ENCODE measurements at regions not wholly inside any gene's neighbourhood (a gene's known extent, or its start where the extent isn't known, plus 50 kb on each side); places are given as distances from the start of the nearest gene placed in this dataset.

- H3K27ac ChIP-seq (ENCODE audit: low read depth, low read length): no peak overlapping the region
- no peaks in the 10 kb centered on the region for H3K4me1 ChIP-seq (ENCODE audit: control insufficient read depth, insufficient read depth, low read length)
- no peak overlapping the region for H3K4me3 ChIP-seq (ENCODE audit: low read depth, low read length)
- H3K27me3 ChIP-seq (ENCODE audit: control insufficient read depth, insufficient read depth, low read length): no peaks in the 10 kb centered on the region
- H3K36me3 ChIP-seq (ENCODE audit: control insufficient read depth, insufficient read depth, low read length): no peaks in the 10 kb centered on the region
- 0 out of 2 replicates have a peak, but pooled peaks cover 5% of the 10 kb centered on the region for H3K9me3 ChIP-seq (ENCODE audit: control insufficient read depth, insufficient read depth, low read length)
- no peak overlapping the region for H3K9ac ChIP-seq (ENCODE audit: low read depth, low read length)
Observed at GRCh38 chr22:44371741-44372525, 59.2 kb upstream of the SHISAL1 start.

GRCh38 chr22:44369916-44370801, 57.4 kb upstream of the SHISAL1 start:
- H3K27ac ChIP-seq (ENCODE audit: low read depth, low read length): no peak overlapping the region
- H3K9ac ChIP-seq (ENCODE audit: low read depth, low read length): no peak overlapping the region

GRCh38 chr22:44369293-44369661, 56.5 kb upstream of the SHISAL1 start:
- H3K9me3 ChIP-seq (ENCODE audit: control insufficient read depth, insufficient read depth, low read length): no peaks in the 10 kb centered on the region
- H3K36me3 ChIP-seq (ENCODE audit: control insufficient read depth, insufficient read depth, low read length): no peaks in the 10 kb centered on the region
- H3K4me3 ChIP-seq (ENCODE audit: low read depth, low read length): no peak overlapping the region
- H3K9ac ChIP-seq (ENCODE audit: low read depth, low read length): no peak overlapping the region
- no peak overlapping the region for H3K27ac ChIP-seq (ENCODE audit: low read depth, low read length)
- no peaks in the 10 kb centered on the region for H3K27me3 ChIP-seq (ENCODE audit: control insufficient read depth, insufficient read depth, low read length)
- no peaks in the 10 kb centered on the region for H3K4me1 ChIP-seq (ENCODE audit: control insufficient read depth, insufficient read depth, low read length)

More at GRCh38 chr22:44369916-44370801, 57.4 kb upstream of the SHISAL1 start:
- no peaks in the 10 kb centered on the region for H3K4me1 ChIP-seq (ENCODE audit: control insufficient read depth, insufficient read depth, low read length)
- H3K9me3 ChIP-seq (ENCODE audit: control insufficient read depth, insufficient read depth, low read length): 0 out of 2 replicates have a peak, but pooled peaks cover 5% of the 10 kb centered on the region
- H3K27me3 ChIP-seq (ENCODE audit: control insufficient read depth, insufficient read depth, low read length): no peaks in the 10 kb centered on the region
- no peak overlapping the region for H3K4me3 ChIP-seq (ENCODE audit: low read depth, low read length)
- H3K36me3 ChIP-seq (ENCODE audit: control insufficient read depth, insufficient read depth, low read length): no peaks in the 10 kb centered on the region

- Histone ChIP-seq H3K4me1 (ENCODE audit: control insufficient read depth, insufficient read depth, low read length) (no peaks in the 10 kb centered on the region), H3K36me3 (ENCODE audit: control insufficient read depth, insufficient read depth, low read length) (no peaks in the 10 kb centered on the region), H3K27ac (ENCODE audit: low read depth, low read length) (no peak overlapping the region), H3K4me3 (ENCODE audit: low read depth, low read length) (no peak overlapping the region), H3K9me3 (ENCODE audit: control insufficient read depth, insufficient read depth, low read length) (no peaks in the 10 kb centered on the region), H3K27me3 (ENCODE audit: control insufficient read depth, insufficient read depth, low read length) (no peaks in the 10 kb centered on the region), H3K9ac (ENCODE audit: low read depth, low read length) (no peak overlapping the region)
Observed at GRCh38 chr22:44368611-44369292, 56.0 kb upstream of the SHISAL1 start.

- H3K27ac ChIP-seq (ENCODE audit: low read depth, low read length): no peak overlapping the region
- H3K36me3 ChIP-seq (ENCODE audit: control insufficient read depth, insufficient read depth, low read length): no peaks in the 10 kb centered on the region
- no peaks in the 10 kb centered on the region for H3K27me3 ChIP-seq (ENCODE audit: control insufficient read depth, insufficient read depth, low read length)
- no peak overlapping the region for H3K9ac ChIP-seq (ENCODE audit: low read depth, low read length)
- no peak overlapping the region for H3K4me3 ChIP-seq (ENCODE audit: low read depth, low read length)
- H3K9me3 ChIP-seq (ENCODE audit: control insufficient read depth, insufficient read depth, low read length): no peaks in the 10 kb centered on the region
- no peaks in the 10 kb centered on the region for H3K4me1 ChIP-seq (ENCODE audit: control insufficient read depth, insufficient read depth, low read length)
Observed at GRCh38 chr22:44366372-44367300, 53.9 kb upstream of the SHISAL1 start.

- Histone ChIP-seq H3K36me3 (ENCODE audit: control insufficient read depth, insufficient read depth, low read length) (no peaks in the 10 kb centered on the region), H3K9ac (ENCODE audit: low read depth, low read length) (no peak overlapping the region), H3K4me3 (ENCODE audit: low read depth, low read length) (no peak overlapping the region), H3K27ac (ENCODE audit: low read depth, low read length) (no peak overlapping the region), H3K4me1 (ENCODE audit: control insufficient read depth, insufficient read depth, low read length) (no peaks in the 10 kb centered on the region), H3K9me3 (ENCODE audit: control insufficient read depth, insufficient read depth, low read length) (no peaks in the 10 kb centered on the region), H3K27me3 (ENCODE audit: control insufficient read depth, insufficient read depth, low read length) (no peaks in the 10 kb centered on the region)
Observed at GRCh38 chr22:44365832-44366231, 53.1 kb upstream of the SHISAL1 start.

- Histone ChIP-seq H3K9me3 (ENCODE audit: control insufficient read depth, insufficient read depth, low read length) (no peaks in the 10 kb centered on the region), H3K36me3 (ENCODE audit: control insufficient read depth, insufficient read depth, low read length) (no peaks in the 10 kb centered on the region), H3K27me3 (ENCODE audit: control insufficient read depth, insufficient read depth, low read length) (no peaks in the 10 kb centered on the region), H3K4me1 (ENCODE audit: control insufficient read depth, insufficient read depth, low read length) (no peaks in the 10 kb centered on the region), H3K4me3 (ENCODE audit: low read depth, low read length) (no peak overlapping the region), H3K9ac (ENCODE audit: low read depth, low read length) (no peak overlapping the region), H3K27ac (ENCODE audit: low read depth, low read length) (no peak overlapping the region)
Observed at GRCh38 chr22:44365191-44365590, 52.4 kb upstream of the SHISAL1 start.

- H3K27me3 ChIP-seq (ENCODE audit: control insufficient read depth, insufficient read depth, low read length): no peaks in the 10 kb centered on the region
- H3K4me3 ChIP-seq (ENCODE audit: low read depth, low read length): no peak overlapping the region
- H3K9me3 ChIP-seq (ENCODE audit: control insufficient read depth, insufficient read depth, low read length): no peaks in the 10 kb centered on the region
- no peaks in the 10 kb centered on the region for H3K4me1 ChIP-seq (ENCODE audit: control insufficient read depth, insufficient read depth, low read length)
- H3K9ac ChIP-seq (ENCODE audit: low read depth, low read length): no peak overlapping the region
- no peak overlapping the region for H3K27ac ChIP-seq (ENCODE audit: low read depth, low read length)
- H3K36me3 ChIP-seq (ENCODE audit: control insufficient read depth, insufficient read depth, low read length): no peaks in the 10 kb centered on the region
Observed at GRCh38 chr22:44364751-44365130, 52.0 kb upstream of the SHISAL1 start.

- Histone ChIP-seq H3K9ac (ENCODE audit: low read depth, low read length) (no peak overlapping the region), H3K27me3 (ENCODE audit: control insufficient read depth, insufficient read depth, low read length) (no peaks in the 10 kb centered on the region), H3K9me3 (ENCODE audit: control insufficient read depth, insufficient read depth, low read length) (no peaks in the 10 kb centered on the region), H3K27ac (ENCODE audit: low read depth, low read length) (no peak overlapping the region), H3K4me3 (ENCODE audit: low read depth, low read length) (no peak overlapping the region), H3K36me3 (ENCODE audit: control insufficient read depth, insufficient read depth, low read length) (no peaks in the 10 kb centered on the region), H3K4me1 (ENCODE audit: control insufficient read depth, insufficient read depth, low read length) (no peaks in the 10 kb centered on the region)
Observed at GRCh38 chr22:44363980-44364750, 51.4 kb upstream of the SHISAL1 start.
